IMR-90 (cell line): ENCODE measurements at regions not wholly inside any gene's neighbourhood (a gene's known extent, or its start where the extent isn't known, plus 50 kb on each side); places are given as distances from the start of the nearest gene placed in this dataset.
A peak's percentile ranks its signal among the peaks of the same experiment; 100 is the strongest.

Experiments
- ATAC-seq: fragments of 200-7000 bp; cut with Tn5 transposase; 2 replicates; pipeline ENCODE4 v1.9.1; 2020; ENCODE audit warnings: low read depth, mild to moderate bottlenecking, moderate library complexity
- BruUV-seq: library from RNA; stranded (reverse); fragments of 400-500 nt; replicated peaks from 2 replicates; lab custom pipeline; 2021; lab: Mats Ljungman, UMichigan
- CTCF ChIA-PET: fragments of 300-600 bp; formaldehyde crosslinking; extraction: SDS; loops from one replicate; lab custom pipeline; 2021; ENCODE audit warnings: antibody characterized with exemption; lab: Yijun Ruan, JAX
- POLR2A ChIA-PET: fragments of 300-600 bp; sonication (Branson Sonifier 250); formaldehyde crosslinking; loops from one replicate; lab custom pipeline; 2022; ENCODE audit warnings: antibody characterized with exemption; ENCODE audit not compliant: unreplicated experiment; lab: Charles Lee
- DNase-seq: peaks from one replicate; pipeline ENCODE4 v3.0.0; 2013
- H2AFZ ChIP-seq: replicated peaks from 2 replicates; pipeline ENCODE3; 2013; ENCODE audit warnings: low read length, mild to moderate bottlenecking; ENCODE audit not compliant: poor library complexity
- H2AK5ac ChIP-seq: 2 replicates; pipeline ENCODE4 v1.6.1; 2013; ENCODE audit warnings: low read depth, low read length, inconsistent platforms
- H2AK9ac ChIP-seq: replicated peaks from 2 replicates; pipeline ENCODE3; 2013; ENCODE audit warnings: mild to moderate bottlenecking, low read depth, low read length, moderate library complexity; ENCODE audit not compliant: poor library complexity
- H2BK120ac ChIP-seq: 2 replicates; pipeline ENCODE4 v1.6.1; 2013; ENCODE audit warnings: low read depth, low read length, inconsistent platforms
- H2BK15ac ChIP-seq: 3 replicates; pipeline ENCODE4 v1.6.1; 2013; ENCODE audit warnings: low read depth, low read length, inconsistent platforms
- H2BK20ac ChIP-seq: 2 replicates; pipeline ENCODE4 v1.6.1; 2013; ENCODE audit warnings: low read depth, mild to moderate bottlenecking, inconsistent platforms, low read length, moderate library complexity
- H2BK5ac ChIP-seq: 2 replicates; pipeline ENCODE4 v1.6.1; 2013; ENCODE audit warnings: mild to moderate bottlenecking, low read depth, low read length, inconsistent platforms; ENCODE audit not compliant: poor library complexity, severe bottlenecking
- H3K14ac ChIP-seq: replicated peaks from 2 replicates; pipeline ENCODE4 v1.6.1; 2013; ENCODE audit warnings: low read depth, low read length, inconsistent platforms
- H3K18ac ChIP-seq: 2 replicates; pipeline ENCODE4 v1.6.1; 2013; ENCODE audit warnings: low read depth, low read length, control low read depth
- H3K23ac ChIP-seq: 2 replicates; pipeline ENCODE4 v1.6.1; 2013; ENCODE audit warnings: low read depth, low read length, inconsistent platforms
- H3K27ac ChIP-seq: 2 replicates; pipeline ENCODE4 v1.5.1; 2013; ENCODE audit warnings: mild to moderate bottlenecking, control low read depth, low read length; ENCODE audit not compliant: insufficient read depth
- H3K27me3 ChIP-seq: 2 replicates; pipeline ENCODE4 v1.6.1; 2013; ENCODE audit warnings: low read length; ENCODE audit not compliant: control insufficient read depth, insufficient read depth
- H3K36me3 ChIP-seq: 2 replicates; pipeline ENCODE4 v1.6.1; 2013; ENCODE audit warnings: low read length, mixed read lengths; ENCODE audit not compliant: control insufficient read depth, insufficient read depth
- H3K4ac ChIP-seq: 2 replicates; pipeline ENCODE4 v1.6.1; 2013; ENCODE audit warnings: low read depth, low read length, inconsistent platforms
- H3K4me1 ChIP-seq: 2 replicates; pipeline ENCODE4 v1.6.1; 2013; ENCODE audit warnings: low read length, mixed read lengths; ENCODE audit not compliant: control insufficient read depth, insufficient read depth
- H3K4me2 ChIP-seq: 2 replicates; pipeline ENCODE4 v1.6.1; 2013; ENCODE audit warnings: low read depth, mild to moderate bottlenecking, control low read depth, low read length, moderate library complexity
- H3K4me3 ChIP-seq: 2 replicates; pipeline ENCODE4 v1.5.1; 2013; ENCODE audit warnings: low read depth, mild to moderate bottlenecking, control low read depth, low read length, moderate library complexity; ENCODE audit not compliant: insufficient read depth
- H3K56ac ChIP-seq: 2 replicates; pipeline ENCODE4 v1.6.1; 2013; ENCODE audit warnings: low read length, inconsistent platforms; ENCODE audit not compliant: insufficient read depth; ENCODE audit errors: extremely low read depth
- H3K79me1 ChIP-seq, 2 experiments: 2 replicates each; pipeline ENCODE4 v1.6.1; 2013; ENCODE audit warnings: low read length in 2 of 2, inconsistent platforms in 1 of 2, low read depth in 1 of 2
- H3K9ac ChIP-seq: 2 replicates; pipeline ENCODE4 v1.6.1; 2013; ENCODE audit warnings: low read depth, low read length, control low read depth
- H3K9me1 ChIP-seq: 2 replicates; pipeline ENCODE4 v1.6.1; 2013; ENCODE audit warnings: low read length, inconsistent platforms; ENCODE audit not compliant: insufficient read depth
- H3K9me3 ChIP-seq: 2 replicates; pipeline ENCODE4 v1.6.1; 2013; ENCODE audit warnings: low read length; ENCODE audit not compliant: control insufficient read depth, insufficient read depth
- H4K20me1 ChIP-seq: 2 replicates; pipeline ENCODE4 v1.6.1; 2013; ENCODE audit warnings: low read length, inconsistent platforms; ENCODE audit not compliant: insufficient read depth
- H4K5ac ChIP-seq: 2 replicates; pipeline ENCODE4 v1.6.1; 2013; ENCODE audit warnings: mild to moderate bottlenecking, low read depth, low read length, control low read depth
- H4K8ac ChIP-seq, 2 experiments: 2 replicates each; pipeline ENCODE4 v1.6.1; 2013; ENCODE audit warnings: low read depth in 2 of 2, low read length in 2 of 2, control low read depth in 1 of 2, inconsistent platforms in 1 of 2
- H4K91ac ChIP-seq: 2 replicates; pipeline ENCODE4 v1.6.1; 2013; ENCODE audit warnings: low read depth, low read length, inconsistent platforms; ENCODE audit not compliant: insufficient read depth
- CHD1 ChIP-seq: IDR thresholded peaks from 2 replicates; pipeline ENCODE4 v1.6.1; 2012; ENCODE audit warnings: low read depth, low read length, improper control_type of control experiment
- ELK1 ChIP-seq: fragments of 150-350 bp; IDR thresholded peaks from 2 replicates; pipeline ENCODE4 v1.6.1; 2016; ENCODE audit warnings: low read depth, mild to moderate bottlenecking, low read length, moderate library complexity, borderline replicate concordance
- FOS ChIP-seq: fragments of 150-350 bp; IDR thresholded peaks from 2 replicates; pipeline ENCODE4 v1.6.1; 2016; ENCODE audit warnings: low read depth, low read length
- SMC3 ChIP-seq: fragments of 150-350 bp; IDR thresholded peaks from 2 replicates; pipeline ENCODE4 v1.6.1; 2016; ENCODE audit warnings: low read depth, mild to moderate bottlenecking, antibody characterized with exemption, low read length, moderate library complexity
- WGBS, 2 experiments: methylation state at CpG; one replicate each; pipeline versions ENCODE4 v1.1.5 to v1.1.7; 2013; ENCODE audit warnings: missing lambda C conversion rate in 2 of 2; ENCODE audit not compliant: insufficient read length in 1 of 2; ENCODE audit errors: extremely low coverage in 2 of 2; 5-methylcytosine and 5-hydroxymethylcytosine counted together
- dilution Hi-C: fragments of 300-500 bp; cut with HindIII; formaldehyde crosslinking; loops from one replicate; pipeline ENCODE4 v1.14.3; 2018; ENCODE audit warnings: low sequenced_read_pairs; ENCODE audit not compliant: unreplicated experiment
- in situ Hi-C: fragments of 300-500 bp; cut with MboI; formaldehyde crosslinking; loops from 3 replicates; pipeline ENCODE4 v1.14.3; 2019; ENCODE audit warnings: low sequenced_read_pairs, inconsistent platforms, mixed read lengths
- intact Hi-C: fragments of 100-400 bp; cut with micrococcal nuclease; formaldehyde crosslinking; loops from 2 replicates; pipeline ENCODE4 v1.10.0; 2022

DNA sequence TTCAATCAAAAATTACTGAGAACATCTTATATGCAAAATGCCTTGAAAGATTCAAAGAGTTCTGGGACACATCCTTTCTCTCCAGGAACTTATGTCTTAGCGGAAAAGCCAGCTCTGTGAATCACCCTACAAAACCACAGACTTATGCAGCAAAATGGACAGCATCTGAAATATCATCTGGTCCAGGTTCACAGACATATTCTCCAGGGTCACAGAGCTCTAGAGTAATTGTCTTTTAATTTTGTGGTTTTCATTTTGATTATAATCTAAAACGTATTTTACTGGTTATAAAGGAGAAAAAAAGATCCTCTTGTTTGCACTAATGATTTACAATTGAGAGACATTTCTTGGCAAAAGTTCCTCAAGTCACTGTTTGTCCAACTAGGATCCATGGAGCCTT lies 246.2 kb downstream of the MSRB3 start:
- H2AK9ac ChIP-seq, result no peak overlapping the region
- H4K91ac ChIP-seq, result no peak overlapping the region
- no peaks in the 10 kb centered on the region; a peak in 1 of 4 replicates for H3K79me1 ChIP-seq
- TF ChIP-seq ELK1 (no peak), CHD1 (no peak), FOS (0 out of 2 replicates have a peak, but pooled peaks have one; percentile 14), SMC3 (no peak)
- H3K4me1 ChIP-seq, result peaks cover 2% of the 10 kb centered on the region; the same call in 1 of the 2 replicates
- no peak overlapping the region for H4K5ac ChIP-seq
- H2BK20ac ChIP-seq, result peak overlapping the region; percentile 69
- H3K9me3 ChIP-seq, result no peaks in the 10 kb centered on the region
- peak overlapping the region; percentile 74 for H2BK5ac ChIP-seq
- H3K56ac ChIP-seq, result no peak overlapping the region
- ChIA-PET POLR2A (interaction anchor here (0.8 to 1.4 kb wide), 2 partner anchors 12 to 41 kb away, joined by 3 to 4 read pairs; no protein-coding TSS in a partner anchor), CTCF (interaction anchor here (1.8 kb wide), 1 partner anchor 25 kb away, joined by 4 read pairs; no protein-coding TSS in a partner anchor)
- H4K20me1 ChIP-seq, result no peaks in the 10 kb centered on the region
- intact Hi-C loops (no loop called here), dilution Hi-C loops (no loop called here), in situ Hi-C loops (no loop called here)
- WGBS, 2 experiments, result no CpG with 5 or more reads among the region's 2 CpGs
- H3K9me1 ChIP-seq, result no peaks in the 10 kb centered on the region
- H3K4me3 ChIP-seq, result no peak overlapping the region
- no peak overlapping the region for H2AFZ ChIP-seq
- H4K8ac ChIP-seq, result peak overlapping the region in 1 of 2 experiments; percentile 43; a peak in 1 of 4 replicates
- H3K4ac ChIP-seq, result peak overlapping the region; percentile 34; the same call in 1 of the 2 replicates
- no peak overlapping the region for H3K4me2 ChIP-seq
- no TSS peak for BruUV-seq
- H3K36me3 ChIP-seq, result no peaks in the 10 kb centered on the region
- ATAC-seq (peak; percentile 65; the same call in 1 of the 2 replicates), DNase-seq (peak; percentile 89)
- H3K27me3 ChIP-seq, result no peaks in the 10 kb centered on the region
- H3K18ac ChIP-seq, result peak overlapping the region; percentile 51; the same call in 1 of the 2 replicates
- H3K23ac ChIP-seq, result peak overlapping the region; percentile 23; the same call in 1 of the 2 replicates
- no peak overlapping the region for H3K9ac ChIP-seq
- H2AK5ac ChIP-seq, result 0 out of 2 replicates have a peak overlapping the region, but pooled peaks have one; percentile 20
- peak overlapping the region; percentile 85; the same call in 1 of the 2 replicates for H2BK120ac ChIP-seq
- H3K27ac ChIP-seq, result no peak overlapping the region
- 0 out of 2 replicates have a peak overlapping the region, but pooled peaks have one; percentile 18 for H3K14ac ChIP-seq
- H2BK15ac ChIP-seq, result no peak overlapping the region; the same call in 2 of the 3 replicates
